ENCODE measurements at regions not wholly inside any gene's neighbourhood (a gene's known extent, or its start where the extent isn't known, plus 50 kb on each side); places are given as distances from the start of the nearest gene placed in this dataset.

DNA sequence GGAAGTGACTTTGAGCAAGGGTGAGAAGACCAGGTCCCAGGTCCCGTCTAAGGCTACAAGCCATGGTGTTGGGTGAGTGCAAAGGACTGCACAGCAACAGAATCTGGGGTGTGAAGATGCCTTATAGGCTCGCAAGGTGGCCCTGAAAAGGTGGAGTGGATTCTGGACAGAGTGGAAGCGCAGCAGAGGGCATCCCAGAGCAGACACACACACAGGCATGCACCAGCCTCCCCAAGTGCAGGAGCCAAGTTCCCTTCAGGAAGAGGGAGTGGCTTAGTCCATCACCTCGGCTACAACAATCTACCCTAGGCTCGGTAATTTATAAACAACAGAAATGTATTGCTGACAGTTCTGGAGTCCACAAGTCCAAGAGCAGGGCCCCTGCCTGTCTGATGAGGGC, 180.1 kb upstream of the PDE10A start:
- TF ChIP-seq CTCF (IDR thresholded peaks at IDR 0.05; ENCODE audit: extremely low read depth in 1 of 2, insufficient read depth in 1 of 2, low read depth in 1 of 2, low read length in 2 of 2) (no peak), EZH2 (IDR thresholded peaks at IDR 0.05; ENCODE audit: borderline replicate concordance, low read depth, low read length, severe bottlenecking) (no peak), POLR2A (IDR thresholded peaks at IDR 0.05; ENCODE audit: low read depth, low read length) (no peak)

Data from endothelial cell of umbilical vein (primary cell).